ENCODE measurements at regions not wholly inside any gene's neighbourhood (a gene's known extent, or its start where the extent isn't known, plus 50 kb on each side); places are given as distances from the start of the nearest gene placed in this dataset.
"Not testable (repeated sequence)": the region's sequence is repeated elsewhere in the genome, so short reads cannot be mapped to it uniquely, and the experiment has no call there.

- H3K36me3 ChIP-seq (ENCODE audit: control insufficient read depth, insufficient read depth, low read length); H3K4me3 ChIP-seq (ENCODE audit: insufficient read depth, low read depth, low read length); H3K4me1 ChIP-seq (ENCODE audit: control insufficient read depth, insufficient read depth, low read length); H3K27me3 ChIP-seq (ENCODE audit: control insufficient read depth, insufficient read depth, low read length, poor library complexity, severe bottlenecking); H3K27ac ChIP-seq (ENCODE audit: insufficient read depth, low read depth, low read length, poor library complexity, severe bottlenecking); H3K9me3 ChIP-seq (ENCODE audit: control insufficient read depth, low read length): not testable (repeated sequence)
- 92 to 99% methylated on average over 5 of the region's 5 CpGs for WGBS, 2 experiments
Measured at GRCh38 chr4:158980711-158981110, 122.2 kb upstream of the RAPGEF2 start.

GRCh38 chr4:158991534-158992155 lies 111.2 kb upstream of the RAPGEF2 start:
- no peaks in the 10 kb centered on the region for H3K36me3 ChIP-seq (ENCODE audit: control insufficient read depth, insufficient read depth, low read length)
- WGBS, 2 experiments, result 91 to 97% methylated on average over 5 of the region's 5 CpGs
- no peaks in the 10 kb centered on the region for H3K4me1 ChIP-seq (ENCODE audit: control insufficient read depth, insufficient read depth, low read length)
- no peak overlapping the region for H3K27ac ChIP-seq (ENCODE audit: insufficient read depth, low read depth, low read length, poor library complexity, severe bottlenecking)
- no peak overlapping the region for H3K4me3 ChIP-seq (ENCODE audit: insufficient read depth, low read depth, low read length)
- H3K9me3 ChIP-seq (ENCODE audit: control insufficient read depth, low read length), result no peaks in the 10 kb centered on the region
- H3K27me3 ChIP-seq (ENCODE audit: control insufficient read depth, insufficient read depth, low read length, poor library complexity, severe bottlenecking), result no peaks in the 10 kb centered on the region

- Histone ChIP-seq H3K4me3 (ENCODE audit: insufficient read depth, low read depth, low read length) (no peak overlapping the region), H3K9me3 (ENCODE audit: control insufficient read depth, low read length) (no peaks in the 10 kb centered on the region), H3K27me3 (ENCODE audit: control insufficient read depth, insufficient read depth, low read length, poor library complexity, severe bottlenecking) (no peaks in the 10 kb centered on the region), H3K4me1 (ENCODE audit: control insufficient read depth, insufficient read depth, low read length) (no peaks in the 10 kb centered on the region), H3K36me3 (ENCODE audit: control insufficient read depth, insufficient read depth, low read length) (no peaks in the 10 kb centered on the region), H3K27ac (ENCODE audit: insufficient read depth, low read depth, low read length, poor library complexity, severe bottlenecking) (no peak overlapping the region)
- 86 to 90% methylated on average over 2 of the region's 2 CpGs for WGBS, 2 experiments
Measured at GRCh38 chr4:158993891-158994290, 109.0 kb upstream of the RAPGEF2 start.

- no peaks in the 10 kb centered on the region for H3K36me3 ChIP-seq (ENCODE audit: control insufficient read depth, insufficient read depth, low read length)
- WGBS, 2 experiments, result 75 to 78% methylated on average over 1 to 2 of the region's 2 CpGs
Measured at GRCh38 chr4:158995040-158995439, 107.8 kb upstream of the RAPGEF2 start.

GRCh38 chr4:158995965-158996364 lies 106.9 kb upstream of the RAPGEF2 start:
- no peak overlapping the region for H3K27ac ChIP-seq (ENCODE audit: insufficient read depth, low read depth, low read length, poor library complexity, severe bottlenecking)

More at GRCh38 chr4:158995040-158995439, 107.8 kb upstream of the RAPGEF2 start:
- Histone ChIP-seq H3K27ac (ENCODE audit: insufficient read depth, low read depth, low read length, poor library complexity, severe bottlenecking) (no peak overlapping the region), H3K27me3 (ENCODE audit: control insufficient read depth, insufficient read depth, low read length, poor library complexity, severe bottlenecking) (no peaks in the 10 kb centered on the region), H3K4me1 (ENCODE audit: control insufficient read depth, insufficient read depth, low read length) (no peaks in the 10 kb centered on the region), H3K4me3 (ENCODE audit: insufficient read depth, low read depth, low read length) (no peak overlapping the region), H3K9me3 (ENCODE audit: control insufficient read depth, low read length) (no peaks in the 10 kb centered on the region)

GRCh38 chr4:158996669-158997074 lies 106.2 kb upstream of the RAPGEF2 start:
- 85 to 91% methylated on average over 2 to 3 of the region's 3 CpGs for WGBS, 2 experiments
- H3K4me1 ChIP-seq (ENCODE audit: control insufficient read depth, insufficient read depth, low read length), result no peaks in the 10 kb centered on the region
- H3K9me3 ChIP-seq (ENCODE audit: control insufficient read depth, low read length), result no peaks in the 10 kb centered on the region
- H3K27me3 ChIP-seq (ENCODE audit: control insufficient read depth, insufficient read depth, low read length, poor library complexity, severe bottlenecking), result no peaks in the 10 kb centered on the region
- H3K27ac ChIP-seq (ENCODE audit: insufficient read depth, low read depth, low read length, poor library complexity, severe bottlenecking), result no peak overlapping the region
- no peaks in the 10 kb centered on the region for H3K36me3 ChIP-seq (ENCODE audit: control insufficient read depth, insufficient read depth, low read length)
- no peak overlapping the region for H3K4me3 ChIP-seq (ENCODE audit: insufficient read depth, low read depth, low read length)

More at GRCh38 chr4:158995965-158996364, 106.9 kb upstream of the RAPGEF2 start:
- Histone ChIP-seq H3K9me3 (ENCODE audit: control insufficient read depth, low read length) (no peaks in the 10 kb centered on the region), H3K36me3 (ENCODE audit: control insufficient read depth, insufficient read depth, low read length) (no peaks in the 10 kb centered on the region), H3K4me3 (ENCODE audit: insufficient read depth, low read depth, low read length) (no peak overlapping the region), H3K4me1 (ENCODE audit: control insufficient read depth, insufficient read depth, low read length) (no peaks in the 10 kb centered on the region), H3K27me3 (ENCODE audit: control insufficient read depth, insufficient read depth, low read length, poor library complexity, severe bottlenecking) (no peaks in the 10 kb centered on the region)
- WGBS, 2 experiments, result 82 to 84% methylated on average over 8 of the region's 8 CpGs

GRCh38 chr4:158997660-158998349 lies 105.1 kb upstream of the RAPGEF2 start:
- no peaks in the 10 kb centered on the region for H3K9me3 ChIP-seq (ENCODE audit: control insufficient read depth, low read length)
- H3K27me3 ChIP-seq (ENCODE audit: control insufficient read depth, insufficient read depth, low read length, poor library complexity, severe bottlenecking), result no peaks in the 10 kb centered on the region
- H3K36me3 ChIP-seq (ENCODE audit: control insufficient read depth, insufficient read depth, low read length), result no peaks in the 10 kb centered on the region
- no peak overlapping the region for H3K4me3 ChIP-seq (ENCODE audit: insufficient read depth, low read depth, low read length)
- WGBS, 2 experiments, result 57 to 63% methylated on average over 3 of the region's 4 CpGs
- no peaks in the 10 kb centered on the region for H3K4me1 ChIP-seq (ENCODE audit: control insufficient read depth, insufficient read depth, low read length)
- H3K27ac ChIP-seq (ENCODE audit: insufficient read depth, low read depth, low read length, poor library complexity, severe bottlenecking), result no peak overlapping the region

- 91 to 99% methylated on average over 5 to 6 of the region's 6 CpGs for WGBS, 2 experiments
Measured at GRCh38 chr4:158998624-158999023, 104.3 kb upstream of the RAPGEF2 start.

GRCh38 chr4:158999166-158999682 lies 103.7 kb upstream of the RAPGEF2 start:
- Histone ChIP-seq H3K4me3 (ENCODE audit: insufficient read depth, low read depth, low read length) (no peak overlapping the region), H3K4me1 (ENCODE audit: control insufficient read depth, insufficient read depth, low read length) (no peaks in the 10 kb centered on the region), H3K27ac (ENCODE audit: insufficient read depth, low read depth, low read length, poor library complexity, severe bottlenecking) (no peak overlapping the region), H3K9me3 (ENCODE audit: control insufficient read depth, low read length) (no peaks in the 10 kb centered on the region), H3K36me3 (ENCODE audit: control insufficient read depth, insufficient read depth, low read length) (no peaks in the 10 kb centered on the region), H3K27me3 (ENCODE audit: control insufficient read depth, insufficient read depth, low read length, poor library complexity, severe bottlenecking) (no peaks in the 10 kb centered on the region)

More at GRCh38 chr4:158998624-158999023, 104.3 kb upstream of the RAPGEF2 start:
- no peaks in the 10 kb centered on the region for H3K36me3 ChIP-seq (ENCODE audit: control insufficient read depth, insufficient read depth, low read length)
- H3K9me3 ChIP-seq (ENCODE audit: control insufficient read depth, low read length), result no peaks in the 10 kb centered on the region
- H3K4me3 ChIP-seq (ENCODE audit: insufficient read depth, low read depth, low read length), result no peak overlapping the region
- no peak overlapping the region for H3K27ac ChIP-seq (ENCODE audit: insufficient read depth, low read depth, low read length, poor library complexity, severe bottlenecking)
- H3K27me3 ChIP-seq (ENCODE audit: control insufficient read depth, insufficient read depth, low read length, poor library complexity, severe bottlenecking), result no peaks in the 10 kb centered on the region
- no peaks in the 10 kb centered on the region for H3K4me1 ChIP-seq (ENCODE audit: control insufficient read depth, insufficient read depth, low read length)

GRCh38 chr4:158999849-159000248 lies 103.0 kb upstream of the RAPGEF2 start:
- Histone ChIP-seq H3K27me3 (ENCODE audit: control insufficient read depth, insufficient read depth, low read length, poor library complexity, severe bottlenecking) (no peaks in the 10 kb centered on the region), H3K9me3 (ENCODE audit: control insufficient read depth, low read length) (no peaks in the 10 kb centered on the region), H3K4me3 (ENCODE audit: insufficient read depth, low read depth, low read length) (no peak overlapping the region), H3K27ac (ENCODE audit: insufficient read depth, low read depth, low read length, poor library complexity, severe bottlenecking) (no peak overlapping the region), H3K36me3 (ENCODE audit: control insufficient read depth, insufficient read depth, low read length) (no peaks in the 10 kb centered on the region), H3K4me1 (ENCODE audit: control insufficient read depth, insufficient read depth, low read length) (no peaks in the 10 kb centered on the region)
- WGBS, 2 experiments, result 100% methylated on average over 1 of the region's 1 CpG; no CpG with 5 or more reads in 1 of the 2 experiments
